B cell (primary cell): ENCODE measurements at regions not wholly inside any gene's neighbourhood (a gene's known extent, or its start where the extent isn't known, plus 50 kb on each side); places are given as distances from the start of the nearest gene placed in this dataset.

Source experiments
- ATAC-seq: fragments of 200-7000 bp; cut with Tn5 transposase; one replicate; pipeline ENCODE4 v1.10.0; 2021; ENCODE audit warnings: low read depth, mild to moderate bottlenecking, moderate number of reproducible peaks, moderate library complexity
- CTCF ChIA-PET: fragments of 350-600 bp; sonication (Branson Sonifier 250); formaldehyde crosslinking; loops from one replicate; lab custom pipeline; 2021; ENCODE audit warnings: antibody characterized with exemption, inconsistent platforms; lab: Charles Lee
- POLR2A ChIA-PET: fragments of 350-600 bp; sonication (Branson Sonifier 250); formaldehyde crosslinking; loops from one replicate; lab custom pipeline; 2021; ENCODE audit warnings: antibody characterized with exemption; lab: Charles Lee
- DNase-seq: peaks from one replicate; pipeline ENCODE4 v3.0.0; 2013
- H2AFZ ChIP-seq: 2 replicates; pipeline ENCODE4 v1.6.1; 2012; ENCODE audit warnings: mild to moderate bottlenecking, low read depth, low read length; ENCODE audit not compliant: insufficient read depth, poor library complexity, severe bottlenecking
- H3K27ac ChIP-seq, 2 donors: 1 replicate in 1 of 2; 2 replicates in 1 of 2; pipeline ENCODE4 v1.5.1; 2012 to 2013; ENCODE audit warnings: low read length in 2 of 2, mild to moderate bottlenecking in 2 of 2, moderate library complexity in 1 of 2
- H3K27me3 ChIP-seq, 4 experiments: fragments of 200-600 bp in 1 of 4; sonication (generic) in 1 of 4; replicated peaks in 1 of 4; 1 replicate in 2 of 4; 2 replicates in 2 of 4; pipeline versions ENCODE4 v1.6.1 to v1.7.0; 2013 to 2016; ENCODE audit warnings: low read length in 3 of 4, mild to moderate bottlenecking in 2 of 4, mixed read lengths in 1 of 4, moderate library complexity in 1 of 4; ENCODE audit not compliant: insufficient read depth in 4 of 4, control insufficient read depth in 3 of 4; ENCODE audit errors: control extremely low read depth in 1 of 4
- H3K36me3 ChIP-seq, 2 experiments: replicated peaks in 1 of 2; 1 replicate in 1 of 2; 2 replicates in 1 of 2; pipeline versions ENCODE4 v1.6.1 to v1.7.1; 2013; ENCODE audit warnings: low read length in 1 of 2; ENCODE audit not compliant: insufficient read depth in 2 of 2, control insufficient read depth in 1 of 2; ENCODE audit errors: control extremely low read depth in 1 of 2, extremely low read depth in 1 of 2
- H3K4me1 ChIP-seq, 2 donors: fragments of 200-600 bp in 1 of 2; sonication (generic) in 1 of 2; 1 replicate in 1 of 2; 2 replicates in 1 of 2; pipeline versions ENCODE4 v1.5.1 to v1.6.1; 2013 to 2017; ENCODE audit warnings: low read length in 2 of 2; ENCODE audit not compliant: control insufficient read depth in 2 of 2, insufficient read depth in 2 of 2
- H3K4me2 ChIP-seq: replicated peaks from 2 replicates; pipeline ENCODE3; 2012; ENCODE audit warnings: mild to moderate bottlenecking, low read depth, low read length; ENCODE audit not compliant: poor library complexity, severe bottlenecking
- H3K4me3 ChIP-seq, 5 experiments: fragments of 200-600 bp in 1 of 5; sonication (generic) in 1 of 5; 1 replicate in 3 of 5; 2 replicates in 2 of 5; pipeline versions ENCODE4 v1.5.1 to v1.7.0; 2011 to 2016; ENCODE audit warnings: low read length in 4 of 5, mild to moderate bottlenecking in 4 of 5, low read depth in 2 of 5, control low read depth in 1 of 5, moderate library complexity in 1 of 5; ENCODE audit not compliant: insufficient read depth in 1 of 5; ENCODE audit errors: control extremely low read depth in 1 of 5, extremely low read depth in 1 of 5
- H3K79me2 ChIP-seq: fragments of 200-600 bp; sonication (generic); one replicate; pipeline ENCODE4 v1.6.0; 2016; ENCODE audit warnings: low read length; ENCODE audit not compliant: control insufficient read depth, insufficient read depth
- H3K9ac ChIP-seq: fragments of 200-600 bp; sonication (generic); 2 replicates; pipeline ENCODE4 v1.6.1; 2017; ENCODE audit warnings: mild to moderate bottlenecking, low read length, moderate library complexity
- H3K9me3 ChIP-seq, 3 donors: one replicate each; pipeline versions ENCODE4 v1.6.1 to v1.7.1; 2013; ENCODE audit warnings: low read length in 2 of 3; ENCODE audit not compliant: control insufficient read depth in 2 of 3, insufficient read depth in 1 of 3; ENCODE audit errors: control extremely low read depth in 1 of 3
- H4K20me1 ChIP-seq: 2 replicates; pipeline ENCODE4 v1.6.0; 2012; ENCODE audit warnings: mild to moderate bottlenecking, low read length; ENCODE audit not compliant: insufficient read depth, control insufficient read depth, poor library complexity, severe bottlenecking
- H3K27ac Mint-ChIP-seq: one replicate; pipeline ENCODE4 v1.8.0; 2021; ENCODE audit warnings: mixed read lengths
- H3K27me3 Mint-ChIP-seq: one replicate; pipeline ENCODE4 v1.8.0; 2021; ENCODE audit warnings: mixed read lengths
- H3K4me1 Mint-ChIP-seq: one replicate; pipeline ENCODE4 v1.8.0; 2021; ENCODE audit warnings: mixed read lengths
- H3K4me3 Mint-ChIP-seq: one replicate; pipeline ENCODE4 v1.8.0; 2021; ENCODE audit warnings: mixed read lengths
- H3K9me3 Mint-ChIP-seq: one replicate; pipeline ENCODE4 v1.8.0; 2022; ENCODE audit warnings: mixed read lengths; ENCODE audit not compliant: insufficient read depth
- CTCF ChIP-seq: fragments of 200-600 bp; IDR thresholded peaks from one replicate; pipeline ENCODE4 v1.8.0; 2022; ENCODE audit warnings: antibody characterized with exemption, mild to moderate bottlenecking
- EZH2 ChIP-seq: IDR thresholded peaks from 2 replicates; pipeline ENCODE4 v1.6.1; 2012; ENCODE audit warnings: borderline replicate concordance, low read depth, mild to moderate bottlenecking, moderate library complexity, low read length; ENCODE audit not compliant: insufficient read depth, poor library complexity, severe bottlenecking
- WGBS: methylation state at CpG from one replicate; pipeline ENCODE4 v1.1.5; 2013; ENCODE audit warnings: missing lambda C conversion rate; ENCODE audit not compliant: insufficient coverage; 5-methylcytosine and 5-hydroxymethylcytosine counted together
- intact Hi-C: fragments of 100-400 bp; cut with micrococcal nuclease; formaldehyde crosslinking; loops from one replicate; pipeline ENCODE4 v1.10.0; 2022

- Histone ChIP-seq H2AFZ (no peak overlapping the region), H3K27ac (no peak overlapping the region), H3K4me2 (no peak overlapping the region), H4K20me1 (no peaks in the 10 kb centered on the region), H3K79me2 (no peaks in the 10 kb centered on the region), H3K36me3 (no peaks in the 10 kb centered on the region), H3K27me3 (no peaks in the 10 kb centered on the region), H3K9me3 (no peaks in the 10 kb centered on the region), H3K9ac (no peak overlapping the region), H3K4me3 (no peak overlapping the region), H3K4me1 (no peaks in the 10 kb centered on the region)
- TF ChIP-seq CTCF (no peak), EZH2 (no peak)
- intact Hi-C loops: no loop called here
- no CpG with 5 or more reads among the region's 1 CpG for WGBS
- Mint-ChIP-seq H3K27me3 (no peaks in the 10 kb centered on the region), H3K4me3 (no peak overlapping the region), H3K9me3 (peaks cover 9% of the 10 kb centered on the region), H3K4me1 (no peaks in the 10 kb centered on the region), H3K27ac (no peak overlapping the region)
- ChIA-PET CTCF (no interaction called here), POLR2A (no interaction called here)
- no peak for ATAC-seq
- no peak for DNase-seq
Observed at GRCh38 chr7:32126843-32127242, 56.6 kb upstream of the PDE1C start.
